ENCODE measurements at regions not wholly inside any gene's neighbourhood (a gene's known extent, or its start where the extent isn't known, plus 50 kb on each side); places are given as distances from the start of the nearest gene placed in this dataset.

DNA sequence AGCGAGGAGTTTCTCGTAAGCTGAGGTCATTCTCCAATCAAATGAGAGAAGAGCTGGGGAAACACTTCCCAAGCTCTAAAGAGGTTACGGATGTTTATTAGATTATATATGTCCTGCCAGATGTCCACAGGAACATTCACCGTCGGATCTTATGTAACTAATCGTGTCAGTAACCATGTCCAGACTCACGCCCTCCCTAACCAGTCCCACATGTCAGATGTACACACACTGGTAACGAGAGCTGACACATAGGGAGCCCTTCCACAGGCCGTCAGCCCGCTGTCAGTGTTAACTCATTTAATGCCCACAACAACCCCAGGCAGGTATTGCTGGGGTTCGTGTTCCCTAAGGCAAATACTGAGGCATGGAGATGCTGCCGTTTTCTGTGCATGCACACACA lies 223.7 kb upstream of the RTL1 start:
- TF ChIP-seq, protein P1, sequence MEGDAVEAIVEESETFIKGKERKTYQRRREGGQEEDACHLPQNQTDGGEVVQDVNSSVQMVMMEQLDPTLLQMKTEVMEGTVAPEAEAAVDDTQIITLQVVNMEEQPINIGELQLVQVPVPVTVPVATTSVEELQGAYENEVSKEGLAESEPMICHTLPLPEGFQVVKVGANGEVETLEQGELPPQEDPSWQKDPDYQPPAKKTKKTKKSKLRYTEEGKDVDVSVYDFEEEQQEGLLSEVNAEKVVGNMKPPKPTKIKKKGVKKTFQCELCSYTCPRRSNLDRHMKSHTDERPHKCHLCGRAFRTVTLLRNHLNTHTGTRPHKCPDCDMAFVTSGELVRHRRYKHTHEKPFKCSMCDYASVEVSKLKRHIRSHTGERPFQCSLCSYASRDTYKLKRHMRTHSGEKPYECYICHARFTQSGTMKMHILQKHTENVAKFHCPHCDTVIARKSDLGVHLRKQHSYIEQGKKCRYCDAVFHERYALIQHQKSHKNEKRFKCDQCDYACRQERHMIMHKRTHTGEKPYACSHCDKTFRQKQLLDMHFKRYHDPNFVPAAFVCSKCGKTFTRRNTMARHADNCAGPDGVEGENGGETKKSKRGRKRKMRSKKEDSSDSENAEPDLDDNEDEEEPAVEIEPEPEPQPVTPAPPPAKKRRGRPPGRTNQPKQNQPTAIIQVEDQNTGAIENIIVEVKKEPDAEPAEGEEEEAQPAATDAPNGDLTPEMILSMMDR (conservative IDR thresholded peaks at IDR 0.05; ENCODE audit: low read length): no peak
- no peak for TF ChIP-seq EZH2phosphoT487 (IDR thresholded peaks at IDR 0.05; ENCODE audit: borderline replicate concordance, low read depth, low read length)

Measured in OCI-LY7 (cell line).